Mesodermal cell (in vitro differentiated cells): ENCODE measurements at regions not wholly inside any gene's neighbourhood (a gene's known extent, or its start where the extent isn't known, plus 50 kb on each side); places are given as distances from the start of the nearest gene placed in this dataset.

Source experiments
- H3K27ac ChIP-seq: 2 replicates; pipeline ENCODE4 v1.7.0; 2013; ENCODE audit warnings: mild to moderate bottlenecking, low read depth, low read length, moderate library complexity; ENCODE audit not compliant: severe bottlenecking
- H3K36me3 ChIP-seq: 2 replicates; pipeline ENCODE4 v1.7.1; 2013; ENCODE audit warnings: mild to moderate bottlenecking, low read length, moderate library complexity; ENCODE audit not compliant: control insufficient read depth, insufficient read depth
- H3K4me1 ChIP-seq: one replicate; pipeline ENCODE4 v1.7.1; 2013; ENCODE audit warnings: mild to moderate bottlenecking, low read length; ENCODE audit not compliant: insufficient read depth, control insufficient read depth, poor library complexity, severe bottlenecking
- H3K4me3 ChIP-seq: 2 replicates; pipeline ENCODE4 v1.7.0; 2013; ENCODE audit warnings: low read length, control low read depth, mild to moderate bottlenecking; ENCODE audit not compliant: insufficient read depth, poor library complexity, severe bottlenecking; ENCODE audit errors: extremely low read depth
- H3K9me3 ChIP-seq: 2 replicates; pipeline ENCODE4 v1.7.1; 2013; ENCODE audit warnings: mild to moderate bottlenecking, low read length, moderate library complexity; ENCODE audit not compliant: control insufficient read depth
- WGBS, 2 experiments: methylation state at CpG; one replicate each; pipeline ENCODE4 v1.1.5; 2013; ENCODE audit warnings: missing lambda C conversion rate in 2 of 2; ENCODE audit not compliant: insufficient coverage in 2 of 2; 5-methylcytosine and 5-hydroxymethylcytosine counted together

DNA sequence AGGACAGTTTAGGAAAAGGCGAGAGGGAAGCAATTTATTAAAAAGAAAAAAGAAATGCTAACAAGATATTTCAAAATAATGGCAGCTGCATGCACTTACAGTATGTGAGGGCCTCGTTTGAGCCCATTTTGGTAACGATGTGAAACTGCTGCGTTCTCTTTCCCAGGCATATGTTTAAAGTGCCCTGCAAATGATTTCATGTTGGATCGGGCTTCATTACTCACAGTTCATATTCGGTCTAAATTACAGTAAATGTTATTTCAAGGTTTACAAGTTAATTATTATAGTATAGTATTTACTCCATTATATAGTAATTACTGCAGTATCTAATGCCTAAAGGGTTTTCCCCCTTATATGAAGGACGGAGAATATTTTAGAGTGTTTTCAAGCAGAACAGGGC, 679.1 kb downstream of the BCL11A start:
- H3K4me3 ChIP-seq = no peak overlapping the region
- no peak overlapping the region for H3K27ac ChIP-seq
- no peaks in the 10 kb centered on the region for H3K4me1 ChIP-seq
- WGBS, 2 experiments = 85 to 91% methylated on average over 4 of the region's 7 CpGs
- H3K9me3 ChIP-seq = no peaks in the 10 kb centered on the region
- no peaks in the 10 kb centered on the region for H3K36me3 ChIP-seq

GRCh38 chr2:59871830-59872229, 681.6 kb downstream of the BCL11A start:
- no peak overlapping the region for H3K4me3 ChIP-seq
- H3K27ac ChIP-seq = no peak overlapping the region
- no peaks in the 10 kb centered on the region for H3K4me1 ChIP-seq
- 71 to 79% methylated on average over 2 to 3 of the region's 3 CpGs for WGBS, 2 experiments
- no peaks in the 10 kb centered on the region for H3K36me3 ChIP-seq
- no peaks in the 10 kb centered on the region for H3K9me3 ChIP-seq

DNA sequence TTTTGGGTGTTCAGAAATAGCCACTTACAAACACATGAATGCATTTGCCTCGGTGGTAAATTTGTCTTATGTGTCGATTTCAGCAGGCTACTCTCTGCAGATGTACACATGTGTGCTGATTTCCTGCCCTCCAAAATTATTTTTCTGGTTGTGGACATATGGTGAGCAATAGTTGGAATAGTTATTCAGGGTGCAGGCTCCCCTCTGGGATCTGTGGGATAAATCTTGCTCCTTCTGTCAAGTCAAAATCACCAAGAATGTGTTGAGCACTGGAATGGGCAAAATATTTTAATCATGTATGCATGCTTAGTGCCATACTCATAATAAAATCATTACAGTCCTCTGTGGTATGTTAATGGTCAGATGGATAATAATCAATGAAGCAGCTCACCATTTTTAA, 684.5 kb downstream of the BCL11A start:
- WGBS, 2 experiments = 75 to 94% methylated on average over 2 of the region's 2 CpGs
- Histone ChIP-seq H3K4me3 (no peak overlapping the region), H3K9me3 (no peaks in the 10 kb centered on the region), H3K4me1 (no peaks in the 10 kb centered on the region), H3K36me3 (no peaks in the 10 kb centered on the region), H3K27ac (no peak overlapping the region)

DNA sequence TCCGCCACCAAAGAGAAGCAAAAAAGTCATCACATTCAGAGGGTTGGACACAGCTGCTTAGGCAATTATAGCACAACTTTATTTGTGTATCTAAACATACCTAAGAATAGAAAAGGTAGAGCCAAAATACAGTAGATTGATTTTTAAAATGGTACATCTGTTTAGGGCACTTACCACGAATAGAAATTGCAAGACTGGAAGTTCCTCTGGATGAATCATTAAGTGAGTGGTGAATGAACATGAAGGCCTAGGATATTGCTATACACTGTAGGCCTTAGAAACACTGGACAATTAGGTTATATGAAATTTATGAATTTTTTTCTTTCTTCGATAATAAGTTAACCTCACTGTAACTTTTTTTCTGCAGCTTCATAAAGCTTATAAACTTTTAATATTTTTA, 687.0 kb downstream of the BCL11A start:
- H3K9me3 ChIP-seq = peaks cover under 1% of the 10 kb centered on the region
- H3K27ac ChIP-seq = no peak overlapping the region
- H3K36me3 ChIP-seq = no peaks in the 10 kb centered on the region
- no peaks in the 10 kb centered on the region for H3K4me1 ChIP-seq
- no peak overlapping the region for H3K4me3 ChIP-seq
- 64 to 87% methylated on average over 1 of the region's 3 CpGs for whole genome bisulfite sequencing, 2 experiments

DNA sequence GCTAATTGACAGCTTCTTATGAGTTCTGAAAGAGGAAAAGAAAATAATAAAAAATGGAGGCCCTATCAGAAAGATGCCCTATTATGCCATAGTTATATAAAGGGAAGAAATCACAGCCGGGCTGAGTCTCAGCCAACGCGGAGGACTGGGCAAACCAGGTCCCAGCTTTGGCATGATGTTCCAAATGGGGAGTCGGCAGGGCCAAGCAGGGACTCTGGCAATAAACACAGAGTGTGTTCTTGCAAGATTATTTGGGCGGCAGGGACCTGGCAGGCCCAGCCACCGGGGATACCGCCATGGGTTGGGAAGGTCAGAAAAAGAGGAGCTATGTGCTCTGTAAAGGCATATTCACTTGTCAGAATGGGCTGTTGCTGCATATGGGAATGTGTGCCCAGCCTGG, 694.9 kb downstream of the BCL11A start:
- WGBS, 2 experiments = 86 to 89% methylated on average over 7 of the region's 7 CpGs
- H3K36me3 ChIP-seq = no peaks in the 10 kb centered on the region
- H3K9me3 ChIP-seq = peaks cover 7% of the 10 kb centered on the region
- no peaks in the 10 kb centered on the region for H3K4me1 ChIP-seq
- H3K27ac ChIP-seq = no peak overlapping the region
- no peak overlapping the region for H3K4me3 ChIP-seq

GRCh38 chr2:59857109-59857508, 696.3 kb downstream of the BCL11A start:
- Histone ChIP-seq H3K36me3 (no peaks in the 10 kb centered on the region), H3K4me1 (no peaks in the 10 kb centered on the region), H3K9me3 (peaks cover 7% of the 10 kb centered on the region), H3K27ac (no peak overlapping the region), H3K4me3 (no peak overlapping the region)

GRCh38 chr2:59856391-59856790, 697.1 kb downstream of the BCL11A start:
- no peak overlapping the region for H3K27ac ChIP-seq
- H3K9me3 ChIP-seq = peaks cover 6% of the 10 kb centered on the region
- H3K36me3 ChIP-seq = no peaks in the 10 kb centered on the region
- H3K4me1 ChIP-seq = no peaks in the 10 kb centered on the region
- no peak overlapping the region for H3K4me3 ChIP-seq
- 100% methylated on average over 3 of the region's 3 CpGs; no CpG with 5 or more reads in 1 of the 2 experiments for WGBS, 2 experiments

- Histone ChIP-seq H3K4me3 (no peak overlapping the region), H3K4me1 (no peaks in the 10 kb centered on the region), H3K36me3 (no peaks in the 10 kb centered on the region), H3K27ac (no peak overlapping the region), H3K9me3 (no peaks in the 10 kb centered on the region)
- 81% methylated on average over 4 of the region's 4 CpGs; no CpG with 5 or more reads in 1 of the 2 experiments for WGBS, 2 experiments
Observed at GRCh38 chr2:59853032-59853431, 700.4 kb downstream of the BCL11A start.

DNA sequence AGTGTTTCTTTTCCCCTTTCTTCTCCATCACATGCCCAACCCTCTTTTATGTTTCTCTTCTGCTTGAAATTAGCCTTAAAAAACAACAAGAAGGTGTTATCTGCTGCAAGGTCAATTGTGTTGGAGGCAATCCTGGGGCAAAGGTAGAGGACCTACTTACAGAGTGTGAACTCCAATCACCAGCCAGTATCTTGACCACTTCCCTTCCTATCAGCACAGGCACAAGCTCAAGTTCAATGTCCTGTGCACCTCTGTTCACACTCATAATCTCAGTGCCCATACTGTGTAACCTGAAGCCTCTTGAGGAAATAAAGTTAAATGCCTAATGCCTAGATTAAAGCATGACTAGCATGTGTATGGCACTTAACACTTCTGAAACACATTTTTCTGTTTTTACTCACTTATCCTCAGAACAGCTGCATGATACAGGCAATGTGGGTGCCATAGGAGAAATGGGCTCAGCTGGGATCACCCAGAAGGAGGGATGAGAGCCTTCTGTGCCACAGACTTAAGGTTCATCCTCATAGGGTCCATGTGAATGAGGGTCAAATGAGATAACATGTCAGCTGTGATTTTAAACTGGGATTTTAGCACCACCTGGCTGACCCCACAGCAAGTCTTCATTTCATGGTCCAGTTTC, 701.5 kb downstream of the BCL11A start:
- Histone ChIP-seq H3K9me3 (no peaks in the 10 kb centered on the region), H3K4me3 (no peak overlapping the region), H3K36me3 (no peaks in the 10 kb centered on the region), H3K4me1 (no peaks in the 10 kb centered on the region), H3K27ac (no peak overlapping the region)

- H3K27ac ChIP-seq = no peak overlapping the region
- no peaks in the 10 kb centered on the region for H3K4me1 ChIP-seq
- no peaks in the 10 kb centered on the region for H3K9me3 ChIP-seq
- no peaks in the 10 kb centered on the region for H3K36me3 ChIP-seq
- no peak overlapping the region for H3K4me3 ChIP-seq
- 94 to 100% methylated on average over 2 to 5 of the region's 6 CpGs for WGBS, 2 experiments
Observed at GRCh38 chr2:59850554-59850953, 702.9 kb downstream of the BCL11A start.

GRCh38 chr2:59833941-59834340, 719.5 kb downstream of the BCL11A start:
- no peaks in the 10 kb centered on the region for H3K9me3 ChIP-seq
- no peak overlapping the region for H3K27ac ChIP-seq
- no peak overlapping the region for H3K4me3 ChIP-seq
- no peaks in the 10 kb centered on the region for H3K36me3 ChIP-seq
- 95% methylated on average over 2 of the region's 3 CpGs; no CpG with 5 or more reads in 1 of the 2 experiments for WGBS, 2 experiments
- H3K4me1 ChIP-seq = no peaks in the 10 kb centered on the region
